Ramos (cell line): ENCODE measurements at regions not wholly inside any gene's neighbourhood (a gene's known extent, or its start where the extent isn't known, plus 50 kb on each side); places are given as distances from the start of the nearest gene placed in this dataset.
"Not testable (repeated sequence)": the region's sequence is repeated elsewhere in the genome, so short reads cannot be mapped to it uniquely, and the experiment has no call there.

Experiments
- in situ Hi-C: fragments of 300-500 bp; cut with MboI; formaldehyde crosslinking; loops from one replicate; pipeline ENCODE4 v1.14.3; 2022; ENCODE audit warnings: low sequenced_read_pairs; ENCODE audit not compliant: unreplicated experiment

GRCh38 chr4:138488533-138488932 lies 246.4 kb upstream of the SLC7A11 start:
- in situ Hi-C loops = no loop called here

- in situ Hi-C loops = no loop called here
Observed at GRCh38 chr4:138487670-138488069, 245.5 kb upstream of the SLC7A11 start.

GRCh38 chr4:138487230-138487629 lies 245.1 kb upstream of the SLC7A11 start:
- in situ Hi-C loops = no loop called here

GRCh38 chr4:138485498-138485897 lies 243.3 kb upstream of the SLC7A11 start:
- in situ Hi-C loops = no loop called here

- in situ Hi-C loops = no loop called here
Observed at GRCh38 chr4:138475116-138475515, 233.0 kb upstream of the SLC7A11 start.

- in situ Hi-C loops = no loop called here
Observed at GRCh38 chr4:138473339-138473738, 231.2 kb upstream of the SLC7A11 start.

GRCh38 chr4:138460477-138461414 lies 218.6 kb upstream of the SLC7A11 start:
- in situ Hi-C loops = no loop called here

- in situ Hi-C loops = no loop called here
Observed at GRCh38 chr4:138458751-138459150, 216.6 kb upstream of the SLC7A11 start.

GRCh38 chr4:138456349-138456748 lies 214.2 kb upstream of the SLC7A11 start:
- in situ Hi-C loops = not testable (repeated sequence)

- in situ Hi-C loops = no loop called here
Observed at GRCh38 chr4:138455097-138455496, 212.9 kb upstream of the SLC7A11 start.

GRCh38 chr4:138452826-138453225 lies 210.7 kb upstream of the SLC7A11 start:
- in situ Hi-C loops = no loop called here

GRCh38 chr4:138451276-138451663 lies 209.1 kb upstream of the SLC7A11 start:
- in situ Hi-C loops = no loop called here

GRCh38 chr4:138450546-138451275 lies 208.6 kb upstream of the SLC7A11 start:
- in situ Hi-C loops = no loop called here

- in situ Hi-C loops = no loop called here
Observed at GRCh38 chr4:138449938-138450337, 207.8 kb upstream of the SLC7A11 start.

- in situ Hi-C loops = no loop called here
Observed at GRCh38 chr4:138448169-138448568, 206.0 kb upstream of the SLC7A11 start.

GRCh38 chr4:138446456-138446855 lies 204.3 kb upstream of the SLC7A11 start:
- in situ Hi-C loops = no loop called here

- in situ Hi-C loops = no loop called here
Observed at GRCh38 chr4:138445098-138445497, 202.9 kb upstream of the SLC7A11 start.

- in situ Hi-C loops = no loop called here
Observed at GRCh38 chr4:138444260-138444659, 202.1 kb upstream of the SLC7A11 start.

- in situ Hi-C loops = no loop called here
Observed at GRCh38 chr4:138439143-138439581, 197.0 kb upstream of the SLC7A11 start.

GRCh38 chr4:138438608-138439007 lies 196.5 kb upstream of the SLC7A11 start:
- in situ Hi-C loops = no loop called here

- in situ Hi-C loops = no loop called here
Observed at GRCh38 chr4:138437263-138437851, 195.2 kb upstream of the SLC7A11 start.
